VCaP (cell line): ENCODE measurements at regions not wholly inside any gene's neighbourhood (a gene's known extent, or its start where the extent isn't known, plus 50 kb on each side); places are given as distances from the start of the nearest gene placed in this dataset.
A peak's percentile ranks its signal among the peaks of the same experiment; 100 is the strongest.

Experiments
- H3K27ac ChIP-seq: fragments of 450-650 bp; 2 replicates; pipeline ENCODE4 v1.5.1; 2017
- TF ChIP-seq, protein P1 (sequence below): fragments of 450-650 bp; conservative IDR thresholded peaks from 2 replicates; pipeline ENCODE4 v1.5.1; 2017; ENCODE audit warnings: mild to moderate bottlenecking, moderate library complexity

DNA sequence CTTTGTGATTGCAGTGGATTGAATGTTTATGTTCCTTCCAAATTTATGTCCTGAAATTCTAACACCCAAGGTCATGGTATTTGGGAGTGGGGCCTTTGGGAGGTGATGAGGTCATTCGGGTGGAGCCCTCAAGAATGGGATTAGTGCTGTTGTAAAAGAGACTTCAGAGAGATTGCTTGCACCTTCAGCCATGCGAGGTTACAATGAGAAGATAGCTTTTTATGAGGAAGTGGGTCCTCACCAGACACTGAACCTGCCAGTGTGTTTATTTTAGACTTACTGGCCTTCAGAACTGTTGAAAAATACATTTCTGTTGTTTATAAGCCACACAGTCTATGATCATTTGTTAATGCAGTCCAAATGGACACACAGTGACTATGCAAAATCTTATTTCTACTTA, 161.0 kb upstream of the GPRIN3 start:
- no peak overlapping the region for H3K27ac ChIP-seq
- TF ChIP-seq, protein P1, sequence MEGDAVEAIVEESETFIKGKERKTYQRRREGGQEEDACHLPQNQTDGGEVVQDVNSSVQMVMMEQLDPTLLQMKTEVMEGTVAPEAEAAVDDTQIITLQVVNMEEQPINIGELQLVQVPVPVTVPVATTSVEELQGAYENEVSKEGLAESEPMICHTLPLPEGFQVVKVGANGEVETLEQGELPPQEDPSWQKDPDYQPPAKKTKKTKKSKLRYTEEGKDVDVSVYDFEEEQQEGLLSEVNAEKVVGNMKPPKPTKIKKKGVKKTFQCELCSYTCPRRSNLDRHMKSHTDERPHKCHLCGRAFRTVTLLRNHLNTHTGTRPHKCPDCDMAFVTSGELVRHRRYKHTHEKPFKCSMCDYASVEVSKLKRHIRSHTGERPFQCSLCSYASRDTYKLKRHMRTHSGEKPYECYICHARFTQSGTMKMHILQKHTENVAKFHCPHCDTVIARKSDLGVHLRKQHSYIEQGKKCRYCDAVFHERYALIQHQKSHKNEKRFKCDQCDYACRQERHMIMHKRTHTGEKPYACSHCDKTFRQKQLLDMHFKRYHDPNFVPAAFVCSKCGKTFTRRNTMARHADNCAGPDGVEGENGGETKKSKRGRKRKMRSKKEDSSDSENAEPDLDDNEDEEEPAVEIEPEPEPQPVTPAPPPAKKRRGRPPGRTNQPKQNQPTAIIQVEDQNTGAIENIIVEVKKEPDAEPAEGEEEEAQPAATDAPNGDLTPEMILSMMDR = no peak

DNA sequence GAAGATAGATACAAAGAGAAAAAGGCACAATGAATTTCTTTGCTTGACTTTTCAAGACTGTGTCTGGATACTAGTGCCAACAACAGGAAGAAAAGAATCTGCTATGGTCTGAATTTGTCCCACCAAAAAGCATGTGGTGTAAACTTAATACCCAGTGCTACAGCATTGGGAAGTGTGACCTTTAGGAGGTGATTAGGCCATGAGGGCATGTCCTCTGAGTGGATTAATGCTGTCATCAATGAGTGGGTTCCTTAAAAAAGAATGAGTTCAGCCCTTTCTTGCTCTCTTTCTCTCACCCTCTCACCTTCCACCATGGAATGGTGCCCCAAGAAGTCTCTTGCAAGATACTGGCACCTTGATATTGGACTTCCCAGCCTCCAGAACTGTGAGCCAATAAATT, 155.7 kb upstream of the GPRIN3 start:
- H3K27ac ChIP-seq = no peak overlapping the region
- TF ChIP-seq, protein P1 = no peak

- no peak overlapping the region for H3K27ac ChIP-seq
- TF ChIP-seq, protein P1 = no peak
Observed at GRCh38 chr4:89447543-89447942, 139.9 kb upstream of the GPRIN3 start.

DNA sequence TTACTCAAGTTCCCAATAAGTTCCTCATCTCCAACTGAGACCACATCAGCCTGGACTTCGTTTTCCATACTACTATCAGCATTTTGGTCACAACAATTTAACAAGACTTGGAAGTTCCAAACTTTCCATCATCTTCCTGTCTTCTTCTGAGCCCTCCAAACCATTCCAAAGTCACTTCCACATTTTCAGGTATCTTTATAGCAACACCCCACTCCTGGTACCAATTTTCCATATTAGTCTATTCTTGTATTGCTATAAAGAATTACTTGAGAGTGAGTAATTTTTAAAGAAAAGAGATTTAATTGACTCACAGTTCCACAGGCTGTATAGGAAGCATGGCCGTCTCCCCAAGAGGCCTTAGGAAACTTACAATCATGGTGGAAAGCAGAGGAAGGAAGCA, 138.6 kb upstream of the GPRIN3 start:
- no peak overlapping the region for H3K27ac ChIP-seq
- TF ChIP-seq, protein P1 = no peak

DNA sequence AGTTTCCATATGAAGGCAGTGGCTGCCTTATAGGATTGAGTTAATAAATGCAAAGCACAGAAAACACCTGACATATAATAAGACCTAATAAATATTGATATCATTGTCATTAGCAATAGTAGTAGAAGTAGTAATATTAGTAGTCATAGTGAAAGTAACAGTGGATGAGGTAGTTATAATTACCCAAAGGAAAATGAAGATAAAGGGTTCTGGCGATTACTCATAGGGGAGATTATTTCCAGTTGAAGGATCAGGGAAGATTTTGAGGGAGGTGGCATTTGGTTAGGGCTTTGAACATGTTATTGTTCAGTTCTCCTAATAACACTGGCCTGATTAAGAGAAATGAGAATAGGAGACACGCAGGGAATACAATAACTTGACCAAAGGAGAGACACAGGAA, 131.9 kb upstream of the GPRIN3 start:
- no peak overlapping the region for H3K27ac ChIP-seq
- TF ChIP-seq, protein P1 = no peak

- no peak overlapping the region for H3K27ac ChIP-seq
- TF ChIP-seq, protein P1 = peak; percentile 77
Observed at GRCh38 chr4:89438102-89438831, 130.7 kb upstream of the GPRIN3 start.

DNA sequence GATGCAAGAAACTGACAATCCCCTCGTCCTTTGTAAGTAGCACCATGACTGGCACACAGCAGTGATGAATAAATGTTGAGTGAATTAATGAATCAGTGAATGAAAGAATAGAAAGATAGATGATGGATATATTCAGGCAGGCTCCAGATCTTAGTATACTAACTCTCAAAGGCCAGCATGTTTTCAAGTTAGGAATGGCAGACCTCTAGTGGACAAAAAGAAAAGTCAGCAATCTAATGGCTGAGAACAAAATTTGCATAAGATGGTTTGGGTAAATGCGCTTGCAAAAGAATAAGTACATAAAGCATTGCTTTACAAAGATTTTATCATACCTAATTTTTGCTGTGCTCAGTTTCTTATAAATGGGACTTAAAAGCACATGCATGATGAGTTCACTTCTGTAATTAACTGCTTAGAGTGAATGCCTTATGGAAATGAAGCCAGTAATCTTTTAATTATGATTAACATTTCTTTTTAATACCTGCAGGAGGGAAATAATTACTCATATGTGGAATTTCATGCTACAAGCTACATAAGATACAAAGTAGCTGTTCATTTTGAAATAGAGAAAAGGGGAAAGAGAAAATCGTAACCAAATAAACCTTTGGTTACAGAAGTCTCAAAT, 126.9 kb upstream of the GPRIN3 start:
- TF ChIP-seq, protein P1 = peak; percentile 94
- H3K27ac ChIP-seq = no peak overlapping the region
